ENCODE measurements at regions not wholly inside any gene's neighbourhood (a gene's known extent, or its start where the extent isn't known, plus 50 kb on each side); places are given as distances from the start of the nearest gene placed in this dataset.

GRCh38 chr4:79083406-79084010 lies 144.3 kb upstream of the PAQR3 start:
- no peak for DNase-seq (ENCODE audit: low spot score)

GRCh38 chr4:79082997-79083396 lies 143.8 kb upstream of the PAQR3 start:
- no peak for DNase-seq (ENCODE audit: low spot score)

GRCh38 chr4:79081973-79082372 lies 142.7 kb upstream of the PAQR3 start:
- DNase-seq (ENCODE audit: low spot score): no peak

GRCh38 chr4:79078339-79078738 lies 139.1 kb upstream of the PAQR3 start:
- no peak for DNase-seq (ENCODE audit: low spot score)

- no peak for DNase-seq (ENCODE audit: low spot score)
Measured at GRCh38 chr4:79074040-79074439, 134.8 kb upstream of the PAQR3 start.

- no peak for DNase-seq (ENCODE audit: low spot score)
Measured at GRCh38 chr4:79073471-79073870, 134.2 kb upstream of the PAQR3 start.

GRCh38 chr4:79065262-79065661 lies 126.0 kb upstream of the PAQR3 start:
- no peak for DNase-seq (ENCODE audit: low spot score)

- DNase-seq (ENCODE audit: low spot score): no peak
Measured at GRCh38 chr4:79064806-79065205, 125.6 kb upstream of the PAQR3 start.

GRCh38 chr4:79059631-79060399 lies 120.6 kb upstream of the PAQR3 start:
- DNase-seq (ENCODE audit: low spot score): no peak

- DNase-seq (ENCODE audit: low spot score): no peak
Measured at GRCh38 chr4:79057772-79058171, 118.5 kb upstream of the PAQR3 start.

GRCh38 chr4:79053754-79054153 lies 114.5 kb upstream of the PAQR3 start:
- no peak for DNase-seq (ENCODE audit: low spot score)

- DNase-seq (ENCODE audit: low spot score): no peak
Measured at GRCh38 chr4:79050541-79050880, 111.3 kb upstream of the PAQR3 start.

GRCh38 chr4:79049840-79050540 lies 110.8 kb upstream of the PAQR3 start:
- DNase-seq (ENCODE audit: low spot score): no peak

- no peak for DNase-seq (ENCODE audit: low spot score)
Measured at GRCh38 chr4:79048878-79049277, 109.6 kb upstream of the PAQR3 start.

GRCh38 chr4:79047316-79047715 lies 108.1 kb upstream of the PAQR3 start:
- DNase-seq (ENCODE audit: low spot score): no peak

- no peak for DNase-seq (ENCODE audit: low spot score)
Measured at GRCh38 chr4:79046016-79046592, 106.9 kb upstream of the PAQR3 start.

GRCh38 chr4:79044141-79044659 lies 105.0 kb upstream of the PAQR3 start:
- no peak for DNase-seq (ENCODE audit: low spot score)

GRCh38 chr4:79043138-79043537 lies 103.9 kb upstream of the PAQR3 start:
- no peak for DNase-seq (ENCODE audit: low spot score)

GRCh38 chr4:79042079-79042674 lies 102.9 kb upstream of the PAQR3 start:
- DNase-seq (ENCODE audit: low spot score): peak; percentile 27

GRCh38 chr4:79034544-79034943 lies 95.3 kb upstream of the PAQR3 start:
- DNase-seq (ENCODE audit: low spot score): no peak

GRCh38 chr4:79030973-79031372 lies 91.7 kb upstream of the PAQR3 start:
- DNase-seq (ENCODE audit: low spot score): no peak

- no peak for DNase-seq (ENCODE audit: low spot score)
Measured at GRCh38 chr4:79027656-79028055, 88.4 kb upstream of the PAQR3 start.
